ENCODE measurements at regions not wholly inside any gene's neighbourhood (a gene's known extent, or its start where the extent isn't known, plus 50 kb on each side); places are given as distances from the start of the nearest gene placed in this dataset.

DNA sequence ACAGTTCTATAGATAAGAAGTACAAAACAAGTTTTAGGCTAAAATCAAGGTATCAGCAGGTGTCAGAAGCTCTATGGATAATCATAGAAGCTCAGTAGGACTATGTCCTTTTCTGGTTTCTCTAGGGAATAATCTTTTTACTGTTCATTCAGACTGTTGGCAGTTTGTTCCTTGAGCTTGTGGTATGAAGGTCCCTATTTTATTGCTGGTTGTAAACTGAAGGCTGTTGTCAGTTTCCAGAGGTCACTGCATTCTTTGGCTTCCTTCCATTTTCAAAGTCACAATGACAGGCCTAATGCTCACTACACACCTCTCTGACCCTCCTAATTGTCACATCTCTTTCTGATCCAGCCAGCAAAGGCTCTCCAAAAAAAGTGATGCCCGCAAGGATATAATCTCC is 337.9 kb upstream of the EDNRB start:
- Mint-ChIP-seq H3K4me3 (no peak overlapping the region), H3K36me3 (no peaks in the 10 kb centered on the region), H3K27ac (no peak overlapping the region), H3K27me3 (ENCODE audit: low read depth in 3 of 3) (peaks cover 0 to 2% (median 1%) of the 10 kb centered on the region in 3 donors), H3K9me3 (peaks cover 0 to 8% (median 2%) of the 10 kb centered on the region in 7 donors), H3K4me1 (no peaks in the 10 kb centered on the region)
- Histone ChIP-seq H3K9ac (ENCODE audit: insufficient read depth, low read length, poor library complexity, severe bottlenecking) (no peak overlapping the region), H3K27ac (ENCODE audit: low read depth in 1 of 2, low read length in 2 of 2) (no peak overlapping the region), H3K27me3 (ENCODE audit: control insufficient read depth in 2 of 2, insufficient read depth in 2 of 2, low read length in 2 of 2) (no peaks in the 10 kb centered on the region), H3K4me3 (replicated peaks in 1 of 3; ENCODE audit: low read depth in 2 of 3, low read length in 3 of 3) (no peak overlapping the region), H3K4me1 (ENCODE audit: control insufficient read depth in 1 of 2, insufficient read depth in 2 of 2, low read length in 2 of 2) (no peaks in the 10 kb centered on the region), H3K9me3 (replicated peaks in 1 of 2; ENCODE audit: control insufficient read depth in 1 of 2, insufficient read depth in 1 of 2, low read length in 2 of 2) (no peaks in the 10 kb centered on the region), H3K4me2 (replicated peaks; ENCODE audit: extremely low read depth, low read length, poor library complexity, severe bottlenecking) (no peak overlapping the region), H3K79me2 (ENCODE audit: insufficient read depth, low read length) (no peaks in the 10 kb centered on the region), H3K36me3 (replicated peaks in 1 of 2; ENCODE audit: control insufficient read depth in 1 of 2, insufficient read depth in 2 of 2, low read length in 2 of 2) (no peaks in the 10 kb centered on the region), H4K20me1 (ENCODE audit: insufficient read depth, low read length) (no peaks in the 10 kb centered on the region), H2AFZ (ENCODE audit: insufficient read depth, low read depth, low read length, poor library complexity, severe bottlenecking) (no peak overlapping the region)
- intact Hi-C loops (cut with micrococcal nuclease): no loop called here
- DNase-seq: no peak
- TF ChIP-seq, protein P1, sequence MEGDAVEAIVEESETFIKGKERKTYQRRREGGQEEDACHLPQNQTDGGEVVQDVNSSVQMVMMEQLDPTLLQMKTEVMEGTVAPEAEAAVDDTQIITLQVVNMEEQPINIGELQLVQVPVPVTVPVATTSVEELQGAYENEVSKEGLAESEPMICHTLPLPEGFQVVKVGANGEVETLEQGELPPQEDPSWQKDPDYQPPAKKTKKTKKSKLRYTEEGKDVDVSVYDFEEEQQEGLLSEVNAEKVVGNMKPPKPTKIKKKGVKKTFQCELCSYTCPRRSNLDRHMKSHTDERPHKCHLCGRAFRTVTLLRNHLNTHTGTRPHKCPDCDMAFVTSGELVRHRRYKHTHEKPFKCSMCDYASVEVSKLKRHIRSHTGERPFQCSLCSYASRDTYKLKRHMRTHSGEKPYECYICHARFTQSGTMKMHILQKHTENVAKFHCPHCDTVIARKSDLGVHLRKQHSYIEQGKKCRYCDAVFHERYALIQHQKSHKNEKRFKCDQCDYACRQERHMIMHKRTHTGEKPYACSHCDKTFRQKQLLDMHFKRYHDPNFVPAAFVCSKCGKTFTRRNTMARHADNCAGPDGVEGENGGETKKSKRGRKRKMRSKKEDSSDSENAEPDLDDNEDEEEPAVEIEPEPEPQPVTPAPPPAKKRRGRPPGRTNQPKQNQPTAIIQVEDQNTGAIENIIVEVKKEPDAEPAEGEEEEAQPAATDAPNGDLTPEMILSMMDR (IDR thresholded peaks at IDR 0.05): no peak
- no CpG with 5 or more reads among the region's 1 CpG for WGBS (ENCODE audit: insufficient coverage)

DNA sequence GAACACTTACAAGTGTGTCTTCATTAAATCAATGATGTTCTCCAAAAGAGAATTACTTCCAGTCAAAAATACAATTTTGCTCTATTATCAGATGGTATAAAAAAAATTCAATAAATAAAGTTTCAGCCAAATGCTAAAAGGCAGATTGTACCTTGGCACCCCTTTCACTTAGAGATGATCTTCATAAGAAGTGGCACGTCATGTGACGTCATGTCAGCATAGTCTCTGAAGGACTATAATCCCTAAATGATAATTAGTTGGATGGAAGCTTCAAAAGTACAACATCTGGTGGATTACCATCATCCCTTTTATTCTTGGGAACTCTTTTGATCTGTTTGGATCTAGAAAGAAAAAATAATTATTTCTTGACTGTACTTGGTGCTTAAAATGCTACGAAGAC is 335.5 kb upstream of the EDNRB start:
- Histone ChIP-seq H3K27me3 (ENCODE audit: control insufficient read depth in 2 of 2, insufficient read depth in 2 of 2, low read length in 2 of 2) (no peaks in the 10 kb centered on the region), H3K9ac (ENCODE audit: insufficient read depth, low read length, poor library complexity, severe bottlenecking) (no peak overlapping the region), H3K36me3 (replicated peaks in 1 of 2; ENCODE audit: control insufficient read depth in 1 of 2, insufficient read depth in 2 of 2, low read length in 2 of 2) (no peaks in the 10 kb centered on the region), H4K20me1 (ENCODE audit: insufficient read depth, low read length) (no peaks in the 10 kb centered on the region), H3K9me3 (replicated peaks in 1 of 2; ENCODE audit: control insufficient read depth in 1 of 2, insufficient read depth in 1 of 2, low read length in 2 of 2) (no peaks in the 10 kb centered on the region), H3K79me2 (ENCODE audit: insufficient read depth, low read length) (no peaks in the 10 kb centered on the region), H3K4me1 (ENCODE audit: control insufficient read depth in 1 of 2, insufficient read depth in 2 of 2, low read length in 2 of 2) (no peaks in the 10 kb centered on the region), H3K4me3 (replicated peaks in 1 of 3; ENCODE audit: low read depth in 2 of 3, low read length in 3 of 3) (no peak overlapping the region), H2AFZ (ENCODE audit: insufficient read depth, low read depth, low read length, poor library complexity, severe bottlenecking) (no peak overlapping the region), H3K27ac (ENCODE audit: low read depth in 1 of 2, low read length in 2 of 2) (no peak overlapping the region), H3K4me2 (replicated peaks; ENCODE audit: extremely low read depth, low read length, poor library complexity, severe bottlenecking) (no peak overlapping the region)
- H3K27me3 Mint-ChIP-seq (ENCODE audit: low read depth in 3 of 3): peaks cover 0 to 5% (median 1%) of the 10 kb centered on the region in 3 donors
- no peaks in the 10 kb centered on the region for H3K4me1 Mint-ChIP-seq
- no CpG with 5 or more reads among the region's 3 CpGs for WGBS (ENCODE audit: insufficient coverage)
- no peaks in the 10 kb centered on the region for H3K36me3 Mint-ChIP-seq
- TF ChIP-seq, protein P1 (IDR thresholded peaks at IDR 0.05): no peak
- no peak overlapping the region for H3K4me3 Mint-ChIP-seq
- H3K27ac Mint-ChIP-seq: no peak overlapping the region
- intact Hi-C loops (cut with micrococcal nuclease): no loop called here
- H3K9me3 Mint-ChIP-seq: no peaks in the 10 kb centered on the region
- no peak for DNase-seq
